Naive B cell (primary cell): ENCODE measurements at regions not wholly inside any gene's neighbourhood (a gene's known extent, or its start where the extent isn't known, plus 50 kb on each side); places are given as distances from the start of the nearest gene placed in this dataset.
"Not testable (repeated sequence)": the region's sequence is repeated elsewhere in the genome, so short reads cannot be mapped to it uniquely, and the experiment has no call there.

Experiments used
- ATAC-seq, 2 donors: fragments of 150-1000 bp; cut with Tn5 transposase; 2 replicates each; pipeline ENCODE4 v1.10.0; 2021; ENCODE audit warnings: low read depth in 2 of 2, mild to moderate bottlenecking in 2 of 2, moderate library complexity in 2 of 2
- DNase-seq: peaks from one replicate; pipeline ENCODE4 v3.0.0; 2022
- H3K27ac Mint-ChIP-seq, 6 donors: one replicate each; pipeline ENCODE4 v1.8.0; 2020 to 2022; ENCODE audit warnings: mild to moderate bottlenecking in 6 of 6, mixed read lengths in 6 of 6, moderate library complexity in 5 of 6, inconsistent platforms in 2 of 6
- H3K27me3 Mint-ChIP-seq, 3 donors: one replicate each; pipeline ENCODE4 v1.8.0; 2021 to 2022; ENCODE audit warnings: mixed read lengths in 3 of 3, mild to moderate bottlenecking in 1 of 3
- H3K36me3 Mint-ChIP-seq, 2 donors: one replicate each; pipeline ENCODE4 v1.8.0; 2020 to 2022; ENCODE audit warnings: mixed read lengths in 2 of 2, inconsistent platforms in 1 of 2, mild to moderate bottlenecking in 1 of 2
- H3K4me1 Mint-ChIP-seq, 3 donors: one replicate each; pipeline ENCODE4 v1.8.0; 2020 to 2022; ENCODE audit warnings: mixed read lengths in 3 of 3, inconsistent platforms in 1 of 3, mild to moderate bottlenecking in 1 of 3, moderate library complexity in 1 of 3
- H3K4me3 Mint-ChIP-seq, 8 donors: one replicate each; pipeline ENCODE4 v1.8.0; 2020 to 2022; ENCODE audit warnings: mild to moderate bottlenecking in 8 of 8, mixed read lengths in 8 of 8, moderate library complexity in 8 of 8, inconsistent platforms in 2 of 8
- H3K9me3 Mint-ChIP-seq, 7 donors: one replicate each; pipeline ENCODE4 v1.8.0; 2020 to 2022; ENCODE audit warnings: mixed read lengths in 7 of 7, mild to moderate bottlenecking in 5 of 7, inconsistent platforms in 2 of 7, moderate library complexity in 1 of 7

DNA sequence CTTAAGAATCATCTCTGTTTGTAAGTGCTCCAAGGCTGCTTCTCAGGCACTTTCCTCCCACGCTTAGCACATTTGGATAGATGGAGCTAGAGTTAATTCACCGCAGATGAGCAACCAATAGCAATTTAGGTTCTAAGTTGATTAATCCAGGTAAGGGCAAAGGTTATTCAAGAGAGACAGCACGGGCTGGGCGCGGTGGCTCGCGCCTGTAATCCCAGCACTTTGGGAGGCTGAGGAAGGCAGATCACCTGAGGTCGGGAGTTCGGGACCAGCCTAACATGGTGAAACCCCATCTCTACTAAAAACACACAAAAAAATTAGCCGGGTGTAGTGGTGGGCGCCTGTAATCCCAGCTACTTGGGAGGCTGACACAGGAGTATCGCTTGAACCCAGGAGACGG, 54.5 kb upstream of the UNC13C start:
- not testable (repeated sequence) for ATAC-seq, H3K27ac Mint-ChIP-seq

DNA sequence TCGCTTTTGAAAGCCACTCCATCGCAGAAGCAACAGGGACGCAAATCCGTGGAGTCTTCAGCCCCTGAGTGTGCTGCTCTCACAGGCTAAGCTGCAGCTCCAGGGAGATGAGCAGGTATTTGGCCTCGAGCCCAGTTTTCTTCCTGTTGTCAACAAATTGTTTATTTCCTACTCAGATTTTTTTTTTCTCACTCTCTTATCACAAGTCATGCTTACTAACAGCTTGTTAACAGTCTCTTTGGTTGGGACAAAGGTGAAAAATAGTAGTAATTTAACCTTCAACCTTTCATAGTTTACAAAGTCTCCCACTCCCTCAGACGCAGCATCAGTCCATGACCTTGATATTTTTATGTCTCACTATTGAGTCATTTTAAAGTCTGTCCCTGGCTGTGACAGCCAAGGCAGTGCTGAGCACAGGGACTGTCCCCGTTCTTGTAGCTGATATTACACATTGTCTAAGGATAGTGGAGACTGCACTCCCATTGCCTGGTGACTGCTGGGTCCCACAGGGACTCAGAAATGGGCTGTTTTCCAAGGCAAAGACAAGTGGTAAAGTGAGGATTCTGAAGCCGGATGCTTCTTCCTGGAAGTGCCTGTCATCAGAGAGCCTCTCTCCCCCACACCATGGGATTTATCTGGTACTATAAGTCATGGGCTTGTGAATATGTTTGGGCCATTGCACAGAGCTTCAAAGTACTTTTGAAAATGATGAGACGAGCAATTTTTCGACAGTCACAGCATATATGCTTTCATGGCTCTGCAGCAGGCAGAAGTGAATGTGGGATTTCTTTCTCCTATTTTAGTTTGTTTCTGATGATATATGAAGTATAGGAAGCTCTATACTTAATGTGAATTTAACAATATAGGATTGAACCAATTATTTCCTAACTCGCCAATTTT, 59.8 kb upstream of the UNC13C start:
- no peak overlapping the region for H3K27ac Mint-ChIP-seq
- no peak for ATAC-seq
- no peaks in the 10 kb centered on the region for H3K9me3 Mint-ChIP-seq
- DNase-seq: no peak
- no peaks in the 10 kb centered on the region for H3K4me1 Mint-ChIP-seq
- H3K27me3 Mint-ChIP-seq: no peaks in the 10 kb centered on the region
- H3K4me3 Mint-ChIP-seq: no peak overlapping the region
- no peaks in the 10 kb centered on the region for H3K36me3 Mint-ChIP-seq

More for the DNA sequence above, 54.5 kb upstream of the UNC13C start:
- not testable (repeated sequence) for H3K4me3 Mint-ChIP-seq, H3K36me3 Mint-ChIP-seq, H3K27me3 Mint-ChIP-seq, H3K4me1 Mint-ChIP-seq, DNase-seq
- H3K9me3 Mint-ChIP-seq: peaks cover 4 to 18% (median 8%) of the 10 kb centered on the region in 7 donors

DNA sequence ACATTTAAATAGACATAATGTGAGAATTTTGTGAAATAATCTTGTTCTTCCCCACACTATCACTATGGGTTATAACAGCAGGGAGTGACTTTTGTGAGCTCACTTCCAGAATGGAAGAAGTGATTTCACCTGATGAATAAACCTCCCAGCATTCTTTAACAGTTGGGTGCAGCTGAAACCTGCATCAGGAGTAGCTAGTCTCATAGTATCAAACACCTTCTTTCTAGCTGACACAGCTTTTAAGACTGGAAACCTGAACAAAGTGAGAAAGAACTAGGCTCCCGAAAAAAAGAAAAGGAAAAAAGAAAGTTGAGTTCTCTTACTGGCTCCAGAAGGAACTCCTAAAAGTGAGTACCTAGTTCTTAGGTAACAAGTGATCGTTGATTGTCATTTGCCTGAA, 61.1 kb upstream of the UNC13C start:
- no peak for ATAC-seq
- DNase-seq: no peak
- no peaks in the 10 kb centered on the region for H3K27me3 Mint-ChIP-seq
- H3K27ac Mint-ChIP-seq: no peak overlapping the region
- H3K9me3 Mint-ChIP-seq: peaks cover 0 to 2% (median 0%) of the 10 kb centered on the region in 7 donors
- H3K36me3 Mint-ChIP-seq: no peaks in the 10 kb centered on the region
- H3K4me1 Mint-ChIP-seq: no peaks in the 10 kb centered on the region
- H3K4me3 Mint-ChIP-seq: no peak overlapping the region

DNA sequence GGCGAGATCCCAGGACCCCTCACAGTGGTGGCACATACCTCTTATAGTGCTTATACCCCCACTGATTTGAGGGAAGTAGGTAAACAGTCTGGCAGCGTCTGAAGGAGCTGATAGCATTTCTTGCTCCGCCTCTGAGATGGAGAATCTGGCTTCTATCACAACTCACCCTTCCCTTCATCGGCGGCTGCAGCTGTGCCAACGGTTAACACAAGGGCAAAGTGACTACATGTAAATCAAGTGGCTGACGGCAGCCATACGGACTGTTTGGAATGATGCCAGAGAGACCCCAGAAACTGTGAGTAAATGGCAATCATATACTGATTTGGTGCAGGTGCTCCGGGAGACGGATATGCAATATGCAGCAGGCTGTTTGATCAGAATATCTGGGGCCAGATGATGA, 66.8 kb upstream of the UNC13C start:
- DNase-seq (no peak), ATAC-seq (no peak)
- Mint-ChIP-seq H3K27me3 (peaks cover 0 to 5% (median 0%) of the 10 kb centered on the region in 3 donors), H3K27ac (no peak overlapping the region), H3K36me3 (no peaks in the 10 kb centered on the region), H3K4me1 (no peaks in the 10 kb centered on the region), H3K4me3 (no peak overlapping the region), H3K9me3 (peaks cover 0 to 5% (median 0%) of the 10 kb centered on the region in 7 donors)

DNA sequence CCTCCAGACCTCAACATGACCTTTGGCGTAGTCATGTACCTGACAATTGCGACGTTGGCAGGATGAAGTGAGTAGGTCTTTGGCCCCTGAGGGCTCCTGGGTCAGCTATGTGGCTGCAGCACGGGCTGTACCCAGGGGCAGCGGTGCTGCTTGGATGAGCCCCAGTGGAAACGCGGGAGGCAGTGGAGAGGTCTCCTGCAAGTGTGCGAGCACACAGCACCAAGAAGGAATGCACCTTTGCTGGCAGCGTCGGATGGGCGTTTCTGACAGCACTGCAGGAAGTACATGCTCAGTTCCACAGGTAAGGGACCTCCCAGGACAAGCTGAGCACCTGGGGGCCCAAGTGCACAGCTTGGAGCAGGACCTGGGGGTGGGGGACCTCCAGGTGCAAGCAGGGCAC, 67.4 kb upstream of the UNC13C start:
- H3K4me1 Mint-ChIP-seq: no peaks in the 10 kb centered on the region

DNA sequence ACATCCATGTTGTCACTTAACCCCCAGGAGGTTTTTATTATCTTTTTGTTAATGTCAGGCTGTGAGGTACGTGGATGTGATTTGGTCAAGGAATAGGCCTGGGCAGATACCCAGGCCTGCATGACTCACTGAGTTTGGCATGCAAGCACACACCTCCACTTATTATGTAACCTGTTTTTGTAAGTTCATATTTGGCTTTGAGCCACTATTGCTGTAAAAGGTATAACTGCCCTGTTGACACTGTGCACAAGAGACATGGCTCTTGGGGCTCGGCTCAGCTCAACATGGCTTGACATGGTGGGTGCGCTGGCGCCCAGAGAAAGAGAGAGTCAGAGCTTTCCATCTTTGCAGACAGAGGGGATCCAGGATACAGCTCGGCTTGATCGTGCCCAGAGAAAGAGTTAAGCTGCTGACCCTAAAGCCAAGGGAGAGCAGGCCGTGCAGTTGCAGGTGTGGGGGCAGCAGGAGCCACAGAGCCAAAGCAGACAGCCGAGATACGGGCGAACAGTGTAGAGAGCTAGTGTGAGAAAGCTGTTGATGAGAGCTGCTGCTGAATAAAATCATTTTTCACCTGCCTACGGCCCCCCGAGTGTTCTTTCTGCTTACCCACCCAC, 67.9 kb upstream of the UNC13C start:
- peaks cover 0 to 5% (median 0%) of the 10 kb centered on the region in 7 donors for H3K9me3 Mint-ChIP-seq
- peaks cover 0 to 5% (median 0%) of the 10 kb centered on the region in 3 donors for H3K27me3 Mint-ChIP-seq
- ATAC-seq: no peak

More for the DNA sequence above, 67.4 kb upstream of the UNC13C start:
- Mint-ChIP-seq H3K27ac (no peak overlapping the region), H3K4me3 (peak overlapping the region in 1 of 8 donors; percentile 47), H3K27me3 (peaks cover 0 to 5% (median 0%) of the 10 kb centered on the region in 3 donors), H3K9me3 (peaks cover 0 to 5% (median 0%) of the 10 kb centered on the region in 7 donors), H3K36me3 (no peaks in the 10 kb centered on the region)
- ATAC-seq: no peak
- DNase-seq: no peak

DNA sequence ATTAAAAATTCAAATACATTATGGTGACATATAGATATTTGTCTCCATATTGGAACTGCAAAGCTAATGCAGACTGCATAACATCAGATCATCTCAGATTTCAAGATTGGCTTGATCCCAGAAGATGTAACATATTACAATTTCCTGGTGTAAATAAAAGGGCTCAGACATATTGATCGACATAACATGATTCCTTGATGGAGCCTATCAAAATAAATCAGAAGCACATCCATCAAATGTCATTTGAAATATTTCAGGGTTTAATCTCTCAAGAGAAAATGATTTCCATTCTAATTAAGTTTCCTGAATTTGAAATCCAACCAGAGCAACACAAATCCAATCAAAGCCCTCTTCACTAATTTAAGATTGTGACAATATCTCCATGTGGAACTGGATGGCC, 75.1 kb upstream of the UNC13C start:
- DNase-seq: no peak
- Mint-ChIP-seq H3K27ac (no peak overlapping the region), H3K27me3 (no peaks in the 10 kb centered on the region), H3K4me3 (no peak overlapping the region), H3K9me3 (peaks cover 0 to 4% (median 0%) of the 10 kb centered on the region in 7 donors), H3K4me1 (no peaks in the 10 kb centered on the region), H3K36me3 (no peaks in the 10 kb centered on the region)
- no peak for ATAC-seq

More for the DNA sequence above, 67.9 kb upstream of the UNC13C start:
- DNase-seq: no peak
- H3K36me3 Mint-ChIP-seq: no peaks in the 10 kb centered on the region
- no peak overlapping the region for H3K27ac Mint-ChIP-seq
- H3K4me3 Mint-ChIP-seq: no peak overlapping the region
- no peaks in the 10 kb centered on the region for H3K4me1 Mint-ChIP-seq

DNA sequence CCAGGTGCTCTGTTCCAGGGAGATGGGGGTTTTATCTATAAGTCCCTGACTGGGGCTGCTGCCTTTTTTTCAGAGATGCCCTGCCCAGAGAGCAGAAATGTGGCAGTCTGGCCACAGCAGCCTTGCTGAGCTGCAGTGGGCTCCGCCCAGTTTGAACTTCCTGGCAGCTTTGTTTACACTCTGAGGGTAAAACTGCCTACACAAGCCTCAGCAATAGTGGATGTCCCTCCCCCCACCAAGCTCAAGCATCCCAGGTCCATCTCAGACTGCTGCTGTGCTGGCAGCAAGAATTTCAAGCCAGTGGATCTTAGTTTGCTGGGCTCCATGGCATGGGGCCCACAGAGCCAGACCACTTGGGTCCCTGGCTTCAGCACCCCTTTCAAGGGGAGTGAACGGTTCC, 84.8 kb upstream of the UNC13C start:
- not testable (repeated sequence) for H3K36me3 Mint-ChIP-seq, H3K27me3 Mint-ChIP-seq, H3K27ac Mint-ChIP-seq, DNase-seq, H3K4me1 Mint-ChIP-seq, H3K4me3 Mint-ChIP-seq, ATAC-seq
- peaks cover 0 to 10% (median 3%) of the 10 kb centered on the region in 7 donors for H3K9me3 Mint-ChIP-seq

DNA sequence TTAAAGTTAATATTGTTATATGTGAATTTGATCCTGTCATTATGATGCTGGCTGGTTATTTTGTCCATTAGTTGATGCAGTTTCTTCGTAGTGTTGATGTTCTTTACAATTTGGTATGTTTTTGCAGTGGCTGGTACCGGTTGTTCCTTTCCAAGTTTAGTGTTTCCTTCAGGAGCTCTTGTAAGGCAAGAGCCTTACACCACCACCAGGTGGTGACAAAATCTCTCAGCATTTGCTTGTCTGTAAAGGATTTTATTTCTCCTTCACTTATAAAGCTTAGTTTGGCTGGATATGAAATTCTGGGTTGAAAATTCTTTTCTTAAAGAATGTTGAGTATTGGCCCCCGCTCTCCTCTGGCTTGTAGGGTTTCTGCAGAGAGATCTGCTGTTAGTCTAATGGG, 86.4 kb upstream of the UNC13C start:
- H3K9me3 Mint-ChIP-seq: peaks cover 0 to 10% (median 3%) of the 10 kb centered on the region in 7 donors

DNA sequence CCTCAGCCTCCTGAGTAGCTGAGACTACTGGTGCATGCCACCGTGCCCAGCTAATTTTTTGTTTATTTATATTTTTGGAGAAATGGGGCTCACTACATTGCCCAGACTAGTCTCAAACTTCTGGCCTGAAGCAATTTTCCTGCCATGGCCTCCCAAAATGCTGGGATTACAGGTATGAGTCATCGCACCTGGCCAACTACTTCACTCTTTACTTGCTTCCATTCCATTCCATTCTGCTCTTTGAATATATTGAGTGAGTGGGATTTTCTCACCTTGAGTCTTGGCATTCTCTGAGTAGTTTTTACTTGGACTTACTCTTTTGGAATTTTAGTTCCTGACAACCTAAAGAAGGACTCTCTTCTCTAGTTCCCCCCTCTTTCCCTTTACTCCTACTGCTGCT, 93.8 kb upstream of the UNC13C start:
- Mint-ChIP-seq H3K9me3 (peaks cover 0 to 8% (median 3%) of the 10 kb centered on the region in 7 donors), H3K36me3 (no peaks in the 10 kb centered on the region), H3K27me3 (no peaks in the 10 kb centered on the region), H3K4me3 (no peak overlapping the region), H3K27ac (no peak overlapping the region), H3K4me1 (no peaks in the 10 kb centered on the region)
- DNase-seq: no peak
- no peak for ATAC-seq

More for the DNA sequence above, 86.4 kb upstream of the UNC13C start:
- H3K27ac Mint-ChIP-seq, H3K36me3 Mint-ChIP-seq, DNase-seq, H3K4me1 Mint-ChIP-seq, H3K27me3 Mint-ChIP-seq, H3K4me3 Mint-ChIP-seq, ATAC-seq: not testable (repeated sequence)

DNA sequence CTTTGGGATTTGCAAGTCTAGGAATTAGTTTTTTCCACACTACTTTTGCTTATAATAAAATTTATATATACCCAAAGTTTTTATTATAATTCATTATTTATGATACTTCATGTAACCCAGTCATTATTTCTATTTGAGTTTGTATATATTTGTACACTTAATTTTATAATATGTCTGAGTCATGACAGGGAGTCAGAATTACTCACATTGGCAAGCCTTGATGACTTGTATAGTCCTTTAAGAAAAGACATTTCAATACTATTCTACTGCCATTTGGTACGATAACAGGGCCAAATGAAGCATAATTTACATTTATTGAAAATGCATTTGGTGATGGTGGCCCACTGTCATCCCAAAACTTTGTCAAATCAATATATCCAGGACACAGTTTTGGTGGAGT, 95.9 kb upstream of the UNC13C start:
- H3K27ac Mint-ChIP-seq: no peak overlapping the region
- H3K4me1 Mint-ChIP-seq: no peaks in the 10 kb centered on the region

DNA sequence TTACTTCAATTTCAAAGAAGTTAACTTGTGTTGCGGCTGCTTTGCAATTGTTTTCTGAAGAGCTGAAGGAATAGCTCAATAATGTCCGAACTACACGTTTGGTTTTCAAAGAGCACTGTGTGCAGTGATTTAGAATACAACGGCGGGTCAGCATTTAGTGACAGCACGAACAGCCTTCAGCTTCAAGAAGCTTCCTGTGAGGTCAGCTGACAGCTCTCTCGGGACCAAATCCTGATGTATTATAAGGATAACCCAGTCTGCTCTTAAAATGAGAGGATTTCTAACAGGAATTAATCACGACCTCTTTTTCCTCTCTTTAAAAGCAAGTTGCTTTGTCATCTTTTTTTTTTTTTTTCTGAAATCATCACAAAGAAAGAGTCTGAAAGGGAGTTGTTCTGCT, 97.9 kb upstream of the UNC13C start:
- ATAC-seq (no peak), DNase-seq (no peak)
- Mint-ChIP-seq H3K36me3 (no peaks in the 10 kb centered on the region), H3K4me1 (no peaks in the 10 kb centered on the region), H3K9me3 (peaks cover 0 to 8% (median 0%) of the 10 kb centered on the region in 7 donors), H3K4me3 (no peak overlapping the region), H3K27me3 (peaks cover 0 to 2% (median 0%) of the 10 kb centered on the region in 3 donors), H3K27ac (no peak overlapping the region)

More for the DNA sequence above, 95.9 kb upstream of the UNC13C start:
- Mint-ChIP-seq H3K36me3 (no peaks in the 10 kb centered on the region), H3K27me3 (no peaks in the 10 kb centered on the region), H3K4me3 (no peak overlapping the region), H3K9me3 (peaks cover 0 to 8% (median 0%) of the 10 kb centered on the region in 7 donors)
- no peak for DNase-seq
- no peak for ATAC-seq

DNA sequence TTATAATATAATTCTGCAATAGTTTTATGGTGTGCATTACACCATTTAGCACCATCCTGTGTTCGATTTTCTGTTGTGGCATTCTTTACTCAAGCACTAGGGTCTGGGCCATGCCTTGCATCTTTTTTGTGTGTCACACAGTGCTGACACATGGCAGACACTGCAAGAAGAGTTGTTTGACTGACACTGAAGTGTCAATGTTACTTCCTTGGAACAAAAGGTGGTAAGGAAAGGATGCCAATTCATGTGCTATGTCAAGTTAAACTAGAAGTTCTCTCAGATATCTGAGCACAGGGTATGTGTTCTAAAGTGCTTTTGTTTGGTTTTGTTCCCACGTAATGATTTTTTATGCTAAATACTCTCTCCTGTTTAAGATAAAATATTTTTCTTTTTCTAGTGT, 102.5 kb upstream of the UNC13C start:
- Mint-ChIP-seq H3K4me3 (no peak overlapping the region), H3K4me1 (no peaks in the 10 kb centered on the region), H3K36me3 (no peaks in the 10 kb centered on the region), H3K27ac (no peak overlapping the region), H3K9me3 (peaks cover 0 to 19% (median 3%) of the 10 kb centered on the region in 7 donors), H3K27me3 (peaks cover 0 to 5% (median 5%) of the 10 kb centered on the region in 3 donors)
- DNase-seq: no peak
- ATAC-seq: no peak

DNA sequence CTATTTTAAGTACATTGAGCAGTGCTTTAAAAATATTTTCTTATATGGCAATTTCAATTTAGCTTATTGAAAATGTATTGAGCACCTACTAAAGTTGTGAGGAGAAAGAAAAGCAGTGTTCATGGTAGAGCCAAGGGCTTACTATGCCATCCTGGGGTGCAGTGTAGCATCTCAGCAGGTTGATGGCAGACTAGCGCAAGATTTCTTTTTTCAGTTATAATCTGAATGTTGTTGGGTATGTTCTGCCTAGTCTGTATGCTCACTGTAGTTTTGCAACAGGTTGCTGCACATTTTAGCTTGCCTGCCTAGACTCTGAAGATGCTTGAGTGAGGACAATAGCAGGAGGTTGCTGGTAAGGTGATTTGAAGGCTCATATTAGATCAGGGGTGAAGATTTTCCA, 103.1 kb upstream of the UNC13C start:
- peaks cover 0 to 18% (median 3%) of the 10 kb centered on the region in 7 donors for H3K9me3 Mint-ChIP-seq
- H3K27me3 Mint-ChIP-seq: peaks cover 0 to 5% (median 5%) of the 10 kb centered on the region in 3 donors
- no peak overlapping the region for H3K4me3 Mint-ChIP-seq
- H3K27ac Mint-ChIP-seq: peak overlapping the region in 1 of 6 donors; percentile 47
- ATAC-seq (no peak), DNase-seq (no peak)
- H3K4me1 Mint-ChIP-seq: no peaks in the 10 kb centered on the region
- H3K36me3 Mint-ChIP-seq: no peaks in the 10 kb centered on the region
